HK-2 (cell line): ENCODE measurements at regions not wholly inside any gene's neighbourhood (a gene's known extent, or its start where the extent isn't known, plus 50 kb on each side); places are given as distances from the start of the nearest gene placed in this dataset.
"Not testable (repeated sequence)": the region's sequence is repeated elsewhere in the genome, so short reads cannot be mapped to it uniquely, and the experiment has no call there.

Source experiments
- DNase-seq: peaks from one replicate; pipeline ENCODE4 v3.0.0-alpha.2; 2018; ENCODE audit not compliant: unreplicated experiment

DNA sequence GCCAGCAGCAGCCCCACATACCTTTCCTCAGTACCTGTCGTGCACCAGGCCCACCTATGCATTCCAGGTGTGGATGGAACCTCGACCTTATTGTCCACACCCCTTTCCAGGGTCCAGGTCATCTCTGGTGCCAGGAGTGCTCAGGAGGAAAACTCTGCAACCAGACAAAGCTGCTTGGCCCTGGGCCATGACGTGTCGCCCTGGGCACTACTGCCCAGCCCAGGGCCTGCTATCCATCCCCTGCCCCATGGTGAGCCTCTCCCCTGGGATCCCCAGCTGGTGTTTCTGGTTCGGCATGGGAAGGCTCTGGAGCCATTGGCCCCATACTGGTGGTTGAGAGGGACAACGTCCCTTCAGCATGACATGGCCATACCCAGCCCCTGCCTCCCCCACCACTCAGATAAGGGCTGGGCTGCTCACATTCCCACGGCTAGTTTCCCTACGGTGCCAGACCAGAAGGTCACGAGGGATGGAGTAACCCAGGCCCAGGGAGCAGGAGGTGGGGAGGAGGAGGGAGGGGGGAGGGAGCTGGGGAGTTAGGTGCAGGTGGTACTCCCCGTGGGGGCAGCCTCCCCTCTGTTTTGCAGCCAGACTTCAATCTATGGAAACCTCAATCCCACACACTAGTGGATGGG lies 123.2 kb upstream of the MTLN start:
- not testable (repeated sequence) for DNase-seq

DNA sequence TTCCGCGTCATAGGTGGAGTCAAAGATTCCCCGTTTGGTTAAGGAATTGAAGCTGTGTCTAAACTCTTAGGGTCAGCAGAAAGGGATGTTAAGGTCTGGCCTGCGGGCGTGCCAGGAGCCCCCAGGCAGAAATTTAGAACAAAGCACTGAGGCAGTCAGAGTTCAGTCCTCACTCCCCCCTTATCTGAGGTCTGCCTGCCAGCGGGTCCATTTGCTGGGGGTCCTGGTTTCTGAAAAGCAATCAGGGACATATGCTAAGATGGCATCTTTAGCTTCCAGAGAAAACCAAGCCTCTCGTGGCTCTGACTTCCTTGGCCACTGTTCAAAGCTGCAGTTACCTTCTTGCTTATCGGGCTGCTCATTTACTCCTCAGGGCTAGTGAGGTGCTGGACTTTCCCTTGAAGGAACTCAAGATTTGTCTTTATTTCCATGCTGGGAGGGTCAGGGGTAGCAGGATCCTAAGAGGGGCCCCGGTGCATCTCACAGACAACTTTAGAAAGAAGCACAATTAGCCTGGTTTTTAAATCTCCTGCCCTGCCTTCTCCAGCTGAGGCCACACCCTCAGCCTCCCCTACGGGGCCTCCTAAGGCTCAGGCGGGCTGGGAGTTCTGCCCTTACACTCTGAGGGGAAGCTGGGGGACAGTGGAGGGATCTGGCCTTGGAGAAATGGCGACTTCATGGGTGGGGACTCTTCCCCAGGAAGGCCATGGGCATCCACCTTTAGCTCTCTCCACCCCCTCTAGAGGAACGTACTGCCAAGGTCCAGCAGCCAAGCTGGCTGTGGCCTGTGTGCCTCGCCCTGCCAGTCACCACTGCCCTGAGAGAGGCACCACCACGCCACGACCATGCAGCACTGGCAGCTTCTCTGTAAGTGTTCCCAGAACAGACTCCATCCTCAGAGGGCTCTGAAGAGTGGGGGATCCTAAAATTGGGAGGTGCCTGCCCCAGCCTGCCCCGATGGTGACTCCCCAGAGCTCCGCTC lies 121.1 kb upstream of the MTLN start:
- not testable (repeated sequence) for DNase-seq

DNA sequence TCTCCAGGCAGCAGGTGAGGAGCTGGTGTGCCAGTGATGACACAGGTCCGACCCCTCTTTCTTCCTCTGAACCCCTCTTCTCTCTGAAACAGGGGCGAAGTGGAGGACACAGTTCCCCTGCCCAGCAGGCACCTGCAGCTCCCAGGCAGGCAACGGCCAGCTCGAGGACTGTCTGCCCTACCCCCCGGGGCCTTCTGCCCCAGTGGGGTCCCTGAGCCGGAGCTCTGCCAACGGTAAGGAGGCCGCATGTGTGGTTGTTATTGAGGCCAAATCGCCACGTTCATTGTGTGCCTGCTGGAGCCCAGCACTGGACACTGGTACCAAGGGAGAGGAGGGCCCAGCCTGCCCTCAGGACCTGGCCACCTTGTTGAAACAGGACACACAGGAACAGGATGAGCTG lies 119.3 kb upstream of the MTLN start:
- DNase-seq, result not testable (repeated sequence)

DNA sequence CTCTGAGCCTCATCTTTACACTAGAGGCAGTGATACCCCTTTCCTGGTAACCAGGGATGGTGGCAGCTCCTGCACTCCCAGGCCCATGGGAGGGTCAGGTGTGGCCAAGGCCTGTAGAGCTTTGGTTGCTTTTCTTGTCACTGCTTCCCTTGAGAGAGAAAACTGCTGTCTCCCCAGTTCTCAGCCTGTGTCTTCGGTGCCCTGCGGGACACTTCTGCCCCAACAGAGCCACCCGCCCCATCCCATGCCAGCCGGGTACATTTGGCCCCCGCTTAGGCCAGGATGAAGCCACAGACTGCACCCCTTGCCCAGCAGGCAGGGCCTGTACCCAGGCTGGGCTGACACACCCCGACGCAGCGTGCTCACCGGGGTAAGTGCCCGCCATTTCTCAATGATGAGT lies 117.4 kb upstream of the MTLN start:
- not testable (repeated sequence) for DNase-seq

DNA sequence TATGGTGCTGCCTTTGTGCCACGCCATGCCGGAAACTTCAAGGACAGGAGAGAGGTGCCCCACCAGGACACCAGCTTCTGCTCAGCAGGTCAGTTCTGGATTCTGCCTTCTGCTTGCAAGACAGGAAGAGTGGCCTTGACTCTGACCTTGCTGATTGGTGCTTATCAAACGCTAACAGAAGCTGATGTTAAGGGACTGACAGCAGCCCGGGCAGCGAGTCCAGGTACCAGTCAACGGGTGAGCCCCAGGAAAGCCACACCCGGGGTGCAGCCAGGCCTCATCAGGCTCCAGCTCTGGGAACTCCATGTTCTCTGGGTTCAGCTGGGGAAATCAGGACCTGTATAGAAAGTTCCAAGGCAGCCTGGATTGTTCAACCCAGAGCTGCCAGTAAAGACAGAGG lies 116.8 kb upstream of the MTLN start:
- not testable (repeated sequence) for DNase-seq

DNA sequence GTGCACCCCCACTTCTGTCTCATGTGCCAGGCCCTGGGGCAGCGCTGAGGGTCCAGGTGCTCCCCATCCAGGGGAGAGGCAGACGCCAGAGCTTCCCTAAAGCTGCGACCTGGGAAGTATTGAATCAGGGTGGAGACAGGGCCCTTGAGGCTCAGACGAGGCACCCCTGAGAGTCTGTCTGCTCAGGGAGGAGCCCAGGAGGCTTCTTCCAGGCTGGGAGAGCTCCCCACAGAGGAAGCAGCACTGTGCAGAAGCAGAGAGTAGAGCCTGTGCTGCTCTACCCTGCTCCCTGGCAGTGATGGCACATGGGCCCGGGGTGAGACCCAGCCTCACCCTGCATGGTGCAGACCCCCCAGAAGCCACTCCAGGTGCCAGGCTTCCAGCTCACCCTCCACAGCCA lies 116.3 kb upstream of the MTLN start:
- DNase-seq, result not testable (repeated sequence)

DNA sequence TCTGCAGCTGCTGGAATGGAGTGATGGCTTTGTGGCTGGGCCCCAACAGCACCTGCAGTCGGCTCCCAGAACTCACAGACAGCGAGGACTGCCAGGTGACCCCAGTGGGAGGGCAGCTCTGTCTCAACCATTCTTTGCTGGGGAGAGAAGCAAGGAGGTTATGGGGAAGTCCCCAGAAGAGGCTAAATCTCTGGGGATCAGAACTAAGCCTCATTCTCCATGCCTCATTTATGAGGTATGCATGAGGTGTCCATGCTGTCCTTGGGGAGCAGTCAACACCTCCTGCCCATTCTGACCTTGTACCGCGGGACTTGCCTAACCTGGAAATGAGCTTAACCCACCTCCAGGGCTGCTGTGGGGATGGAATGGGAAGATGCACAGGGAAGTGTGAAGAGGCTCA lies 111.5 kb upstream of the MTLN start:
- DNase-seq, result not testable (repeated sequence)

DNA sequence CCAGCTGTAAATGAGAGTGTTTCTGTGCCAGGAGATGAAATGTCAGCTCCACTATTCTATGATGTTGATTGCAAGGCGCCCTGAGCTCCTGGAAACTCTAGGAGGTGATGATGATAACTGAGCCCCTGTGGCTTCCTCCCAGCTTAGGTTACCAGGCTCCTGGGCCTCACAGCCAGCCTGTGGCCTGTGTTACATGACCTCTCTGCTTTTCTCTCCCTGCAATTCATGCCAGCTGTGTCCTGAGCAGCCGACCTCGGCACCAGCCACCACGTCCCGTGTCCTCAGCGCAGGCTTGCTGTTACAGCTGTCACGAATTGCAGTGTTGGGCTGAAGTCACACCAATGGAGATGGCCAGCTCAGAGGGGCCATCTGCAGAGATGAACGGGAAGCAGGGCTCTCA lies 110.2 kb upstream of the MTLN start:
- DNase-seq, result not testable (repeated sequence)

DNA sequence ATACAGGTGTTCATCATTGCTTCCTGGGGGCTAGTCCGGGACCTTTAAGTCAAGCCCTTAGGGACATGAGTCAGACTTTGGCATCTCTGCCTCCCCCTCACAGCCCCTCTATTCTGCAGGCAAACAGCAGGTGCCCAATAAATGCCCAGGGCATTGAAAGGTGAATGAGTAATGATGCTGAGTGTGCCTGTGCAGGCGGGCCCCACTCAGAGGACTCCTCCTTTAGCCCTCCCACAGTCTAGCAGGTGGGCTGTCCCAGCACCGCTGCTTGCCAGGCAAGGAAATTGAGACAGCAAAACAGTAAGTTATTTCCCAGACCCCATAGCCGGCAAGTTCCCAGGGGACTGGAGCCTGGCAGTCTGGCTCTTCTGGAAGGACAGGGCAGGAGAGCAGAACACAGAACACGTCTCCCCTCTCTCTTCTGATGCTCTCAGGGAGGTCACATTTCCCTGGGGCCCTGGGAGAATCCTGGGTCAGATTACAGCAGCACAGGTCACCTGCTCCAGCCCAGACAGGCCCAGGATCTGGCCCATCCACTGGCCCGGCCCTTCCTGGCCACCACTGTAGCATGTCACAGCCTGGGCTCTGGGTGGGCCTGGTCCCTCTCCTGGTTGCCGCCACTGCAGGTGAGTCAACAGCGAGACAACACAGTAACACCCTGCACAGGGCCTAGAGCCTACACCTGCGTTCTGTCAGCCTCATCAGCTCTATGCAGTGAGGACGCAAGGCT lies 108.7 kb upstream of the MTLN start:
- not testable (repeated sequence) for DNase-seq

DNA sequence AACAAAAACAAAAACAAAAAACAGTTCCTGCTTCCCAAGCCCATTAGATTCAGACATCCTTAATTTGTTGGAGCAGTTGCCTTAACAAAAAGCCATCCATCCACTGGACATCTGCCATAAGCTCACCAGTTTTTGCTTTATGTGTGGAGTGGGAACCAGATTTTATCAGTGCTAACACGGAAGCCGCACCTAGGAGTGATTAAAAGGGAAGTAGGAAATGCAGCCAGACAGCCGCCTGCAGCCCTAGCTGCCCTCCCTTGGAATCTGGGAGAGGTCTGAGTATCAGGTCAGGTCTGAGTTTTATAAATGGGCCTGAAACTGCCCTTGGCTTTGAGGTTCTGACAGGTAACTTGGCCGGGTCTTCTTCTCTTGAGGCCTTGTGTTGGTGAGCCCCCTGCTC lies 106.6 kb upstream of the MTLN start:
- not testable (repeated sequence) for DNase-seq

DNA sequence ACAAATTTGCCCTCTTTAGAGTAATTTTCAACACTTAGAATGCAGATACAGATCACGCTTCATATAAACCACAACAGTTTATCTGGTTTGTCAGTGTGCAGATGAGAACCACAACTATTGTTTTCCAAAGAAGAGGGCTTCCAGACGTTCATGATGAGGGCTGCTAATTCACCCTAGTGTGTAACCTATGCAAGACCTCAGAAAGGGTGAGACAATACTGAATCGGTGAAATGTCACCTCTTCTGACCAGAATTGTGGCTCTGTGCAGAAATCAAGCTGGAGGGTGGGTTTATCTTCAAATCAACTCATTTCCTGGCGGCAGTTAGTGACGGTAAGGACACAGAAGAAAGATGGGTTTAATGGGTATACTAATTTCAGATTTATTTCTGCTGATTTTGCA lies 105.0 kb upstream of the MTLN start:
- not testable (repeated sequence) for DNase-seq

DNA sequence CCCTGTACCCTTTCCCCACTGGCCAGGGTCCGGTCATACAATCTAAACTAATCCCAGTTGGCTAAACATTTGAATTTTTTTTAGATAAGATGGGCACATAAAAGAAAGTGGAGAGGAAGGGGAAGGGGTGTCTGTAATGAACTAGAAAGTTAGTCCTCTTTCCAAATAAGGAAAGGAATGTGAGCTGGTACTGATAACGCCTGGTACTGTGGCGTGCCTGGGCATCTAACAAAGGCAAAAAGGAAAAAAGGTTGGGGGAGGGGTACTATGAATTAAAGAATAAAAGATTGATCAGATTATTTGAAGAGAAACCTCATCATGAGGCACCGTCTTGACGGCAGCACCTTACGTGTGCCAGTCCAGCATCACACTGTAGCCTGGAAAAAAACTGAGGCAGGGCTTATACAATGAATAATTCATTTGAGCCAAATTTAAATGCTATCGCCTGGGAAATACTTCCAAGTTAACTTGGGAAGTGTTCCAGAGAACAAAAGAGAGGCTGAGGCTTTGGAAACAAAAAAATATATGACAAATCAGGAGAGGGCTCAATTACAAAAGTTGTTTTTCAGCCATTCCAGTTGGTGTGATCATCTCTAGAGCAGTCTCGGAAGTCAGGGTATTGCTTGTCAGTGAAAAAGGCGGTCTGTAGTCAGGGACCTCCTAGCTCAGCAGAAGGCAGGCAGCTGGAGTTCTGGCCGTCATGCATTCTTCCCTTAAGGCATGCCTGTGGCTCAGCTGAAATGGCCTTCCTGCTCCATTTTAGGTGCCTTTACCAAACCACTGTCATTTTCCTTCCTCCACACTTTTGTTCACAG lies 103.9 kb upstream of the MTLN start:
- not testable (repeated sequence) for DNase-seq

DNA sequence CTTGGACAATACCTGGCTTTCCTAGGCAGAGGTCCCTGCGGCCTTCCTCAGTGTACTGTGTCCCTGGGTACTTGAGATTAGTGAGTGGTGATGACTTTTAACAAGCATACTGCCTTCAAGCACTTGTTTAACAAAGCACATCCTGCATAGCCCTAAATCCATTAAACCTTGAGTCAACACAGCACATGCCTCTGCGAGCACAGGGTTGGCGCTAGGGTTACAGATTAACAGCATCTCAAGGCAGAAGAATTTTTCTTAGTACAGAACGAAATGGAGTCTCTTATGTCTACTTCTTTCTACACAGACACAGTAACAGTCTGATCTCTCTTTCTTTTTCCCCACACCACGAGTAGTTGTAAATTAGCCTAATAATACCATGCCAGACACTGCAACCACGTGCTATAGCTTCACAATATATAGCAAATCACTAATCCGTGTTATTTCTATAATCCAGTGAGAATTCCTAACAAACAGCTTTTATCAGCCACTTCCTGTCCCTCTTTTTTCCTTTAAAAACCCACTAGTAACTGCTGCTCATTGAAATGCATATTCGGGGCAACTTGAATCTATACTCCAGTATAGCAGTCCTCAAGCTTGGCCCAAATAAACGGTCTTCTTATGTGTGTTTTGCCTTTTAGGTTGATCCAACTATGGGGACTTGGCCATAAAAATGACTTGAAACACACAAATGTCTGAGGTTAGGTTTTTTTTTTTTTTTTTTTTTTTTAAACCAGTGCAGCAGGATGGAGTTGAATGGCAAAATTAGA lies 102.9 kb upstream of the MTLN start:
- not testable (repeated sequence) for DNase-seq

DNA sequence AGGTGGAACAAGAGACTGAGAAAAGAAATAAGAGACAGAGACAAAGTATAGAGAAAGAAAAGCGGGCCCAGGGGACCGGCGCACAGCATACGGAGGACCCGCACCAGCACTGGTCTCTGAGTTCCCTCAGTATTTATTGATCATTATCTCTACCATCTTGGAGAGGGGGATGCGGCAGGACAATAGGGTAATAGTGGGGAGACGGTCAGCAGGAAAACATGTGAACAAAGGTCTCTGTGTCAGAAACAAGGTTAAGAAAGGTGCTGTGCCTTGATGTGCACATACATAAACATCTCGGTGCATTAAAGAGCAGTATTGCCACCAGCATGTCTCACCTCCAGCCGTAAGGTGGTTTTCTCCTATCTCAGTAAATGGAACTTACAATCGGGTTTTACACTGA lies 102.1 kb upstream of the MTLN start:
- not testable (repeated sequence) for DNase-seq

DNA sequence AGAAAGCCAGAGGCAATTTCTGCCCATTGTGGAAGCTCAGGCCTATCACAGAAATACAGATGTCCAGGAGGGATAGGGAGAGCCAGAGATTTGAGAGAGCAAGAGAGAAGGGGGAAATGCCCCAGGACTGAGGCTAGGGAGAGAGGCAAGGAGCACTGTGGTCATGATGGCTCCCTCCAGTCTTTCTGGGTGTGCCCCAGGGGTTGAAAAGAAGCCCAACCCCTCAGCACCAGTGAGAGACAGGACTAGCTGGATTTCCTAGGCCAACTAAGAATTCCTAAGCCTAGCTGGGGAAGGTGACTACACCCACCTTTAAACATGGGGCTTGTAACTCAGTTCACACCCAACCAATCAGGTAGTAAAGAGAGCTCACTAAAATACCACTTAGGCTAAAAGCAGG lies 100.7 kb upstream of the MTLN start:
- DNase-seq, result not testable (repeated sequence)

DNA sequence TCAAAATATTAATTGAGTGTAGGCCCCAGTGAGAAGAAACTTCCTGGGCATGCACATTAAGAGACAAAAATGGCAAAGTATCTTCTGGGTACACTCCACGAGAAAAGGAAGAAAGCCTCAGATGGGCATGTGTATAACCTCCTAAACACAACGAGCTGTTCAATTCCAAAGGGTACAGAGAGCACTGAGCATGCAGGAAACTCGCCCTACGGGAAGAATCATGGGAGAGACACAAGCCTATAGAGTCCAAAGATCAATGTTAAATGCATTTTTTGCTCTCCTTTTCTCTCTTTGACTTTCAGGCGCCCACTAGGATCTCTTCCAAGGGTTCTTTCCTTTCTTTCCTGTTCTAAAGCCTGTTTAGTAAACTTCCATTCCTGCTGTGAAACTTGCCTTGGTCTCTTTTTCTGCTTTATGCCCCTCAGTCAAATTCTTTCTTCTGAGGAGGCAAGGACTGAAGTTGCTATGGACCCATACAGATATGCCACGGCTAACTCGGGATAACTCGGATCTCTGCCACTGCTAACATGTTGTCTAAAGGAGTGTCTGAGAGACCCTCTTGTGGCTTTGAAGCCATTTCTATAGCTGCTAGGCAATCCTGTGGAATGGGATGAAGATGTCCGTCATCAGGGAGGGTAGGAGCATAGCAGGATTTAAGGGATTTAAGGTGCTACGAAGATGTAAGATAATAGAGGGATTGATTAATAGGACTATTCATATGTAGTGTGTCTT lies 99.5 kb upstream of the MTLN start:
- DNase-seq, result not testable (repeated sequence)

DNA sequence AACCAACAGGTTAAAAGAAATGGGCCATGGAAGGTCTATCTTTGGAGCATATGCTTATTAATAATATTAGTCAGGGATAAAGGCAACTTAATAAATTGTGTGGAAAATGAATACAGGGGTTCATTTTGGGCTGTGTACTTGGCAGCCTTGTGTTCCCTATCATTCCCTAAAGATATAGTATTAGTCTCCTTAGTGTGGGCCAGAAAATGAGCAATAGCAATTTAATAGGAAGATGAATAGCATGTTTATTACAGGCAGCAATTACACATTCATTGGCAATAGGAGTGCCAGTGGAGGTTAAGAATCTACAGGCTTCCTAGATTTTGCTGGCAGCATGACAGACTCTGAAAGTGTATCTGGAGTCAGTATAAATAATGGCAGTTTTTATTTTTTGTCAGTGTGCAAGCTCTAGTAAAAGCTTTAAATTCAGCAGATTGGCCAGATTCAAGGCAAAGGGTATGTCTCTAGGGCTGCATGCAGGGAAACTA lies 98.7 kb upstream of the MTLN start:
- not testable (repeated sequence) for DNase-seq

DNA sequence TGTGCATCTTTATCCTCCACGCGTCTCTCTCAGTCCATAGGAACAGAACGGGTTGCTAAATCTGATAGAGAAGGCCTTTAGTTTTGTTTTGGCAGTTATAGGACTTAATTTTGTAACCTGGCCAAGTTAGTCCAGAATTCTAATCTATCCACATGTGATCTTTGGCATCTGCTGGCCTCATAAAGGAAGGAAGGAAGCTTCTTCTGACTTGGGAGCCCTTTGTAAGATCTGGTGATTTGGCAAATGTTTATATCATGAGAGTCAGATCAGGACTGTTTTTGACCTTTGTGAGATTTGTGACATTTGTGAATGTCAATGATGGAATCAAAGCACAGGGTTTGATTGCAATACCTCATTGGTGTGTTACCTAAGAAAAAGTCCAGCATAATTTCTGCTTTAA lies 96.4 kb upstream of the MTLN start:
- not testable (repeated sequence) for DNase-seq

DNA sequence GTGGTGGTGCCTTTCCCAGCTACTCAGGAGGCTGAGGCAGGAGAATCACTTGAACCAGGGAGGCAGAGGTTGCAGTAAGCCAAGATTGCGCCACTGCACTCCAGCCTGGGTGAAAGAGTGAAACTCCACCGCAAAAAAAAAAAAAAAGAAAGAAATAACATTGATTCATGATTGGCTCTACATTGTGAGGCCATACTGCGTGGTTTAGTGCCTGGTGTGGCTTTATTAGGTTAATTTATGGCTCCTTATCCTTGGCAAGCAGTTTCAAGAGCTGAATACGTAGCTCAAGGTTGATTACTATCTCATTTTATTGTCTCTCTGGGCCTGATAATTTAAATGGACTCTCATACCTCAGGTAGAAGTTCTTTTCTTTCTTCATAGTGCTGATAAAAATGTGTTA lies 80.5 kb upstream of the MTLN start:
- DNase-seq, result not testable (repeated sequence)
